ENCODE measurements at regions not wholly inside any gene's neighbourhood (a gene's known extent, or its start where the extent isn't known, plus 50 kb on each side); places are given as distances from the start of the nearest gene placed in this dataset.

DNA sequence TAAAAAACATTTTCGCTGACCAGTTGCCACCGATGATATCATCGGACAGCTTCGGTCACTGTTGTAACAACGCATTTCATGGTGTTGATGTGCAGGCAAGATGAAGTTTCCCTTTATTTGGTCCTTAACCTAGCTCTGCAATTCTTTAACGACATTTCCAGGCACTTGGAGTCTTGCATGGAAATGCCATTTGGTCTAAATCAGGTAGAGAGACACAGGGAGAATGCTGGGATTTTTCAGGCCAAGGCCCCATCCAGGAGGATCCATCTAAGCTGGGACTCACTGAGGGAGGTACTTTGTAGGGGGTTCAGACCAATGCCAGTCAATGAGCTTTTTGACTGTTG is 121.5 kb upstream of the RCN1 start:
- Histone ChIP-seq H3K9me3 (ENCODE audit: low read depth, low read length, poor library complexity, severe bottlenecking) (no peaks in the 10 kb centered on the region), H3K27me3 (replicated peaks; ENCODE audit: insufficient read depth, low read depth, low read length, poor library complexity) (peaks cover 59% of the 10 kb centered on the region), H3K4me3 (ENCODE audit: low read depth, low read length, poor library complexity, severe bottlenecking) (no peak overlapping the region), H3K27ac (ENCODE audit: low read depth, low read length, poor library complexity, severe bottlenecking) (no peak overlapping the region), H3K36me3 (ENCODE audit: insufficient read depth, low read length, poor library complexity, severe bottlenecking) (no peaks in the 10 kb centered on the region), H3K4me1 (ENCODE audit: insufficient read depth, low read length, poor library complexity, severe bottlenecking) (peaks cover 15% of the 10 kb centered on the region)
- intact Hi-C loops (cut with micrococcal nuclease; ENCODE audit: unreplicated experiment): no loop called here
- no TSS peak for BruUV-seq (replicated peaks)
- no peak for TF ChIP-seq EZH2 (IDR thresholded peaks at IDR 0.05; ENCODE audit: borderline replicate concordance, low read depth, low read length, poor library complexity, severe bottlenecking)
- TF ChIP-seq, protein P1, sequence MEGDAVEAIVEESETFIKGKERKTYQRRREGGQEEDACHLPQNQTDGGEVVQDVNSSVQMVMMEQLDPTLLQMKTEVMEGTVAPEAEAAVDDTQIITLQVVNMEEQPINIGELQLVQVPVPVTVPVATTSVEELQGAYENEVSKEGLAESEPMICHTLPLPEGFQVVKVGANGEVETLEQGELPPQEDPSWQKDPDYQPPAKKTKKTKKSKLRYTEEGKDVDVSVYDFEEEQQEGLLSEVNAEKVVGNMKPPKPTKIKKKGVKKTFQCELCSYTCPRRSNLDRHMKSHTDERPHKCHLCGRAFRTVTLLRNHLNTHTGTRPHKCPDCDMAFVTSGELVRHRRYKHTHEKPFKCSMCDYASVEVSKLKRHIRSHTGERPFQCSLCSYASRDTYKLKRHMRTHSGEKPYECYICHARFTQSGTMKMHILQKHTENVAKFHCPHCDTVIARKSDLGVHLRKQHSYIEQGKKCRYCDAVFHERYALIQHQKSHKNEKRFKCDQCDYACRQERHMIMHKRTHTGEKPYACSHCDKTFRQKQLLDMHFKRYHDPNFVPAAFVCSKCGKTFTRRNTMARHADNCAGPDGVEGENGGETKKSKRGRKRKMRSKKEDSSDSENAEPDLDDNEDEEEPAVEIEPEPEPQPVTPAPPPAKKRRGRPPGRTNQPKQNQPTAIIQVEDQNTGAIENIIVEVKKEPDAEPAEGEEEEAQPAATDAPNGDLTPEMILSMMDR (conservative IDR thresholded peaks at IDR 0.05; ENCODE audit: low read depth, low read length): no peak
- DNase-seq (ENCODE audit: low spot score): no peak
- POLR2A ChIA-PET (ENCODE audit: low non-redundant PET): no interaction called here
- CTCF ChIA-PET: interaction anchor here (1.1 kb wide), 1 partner anchor 12 kb away, joined by 10 read pairs; no protein-coding TSS in a partner anchor

DNA sequence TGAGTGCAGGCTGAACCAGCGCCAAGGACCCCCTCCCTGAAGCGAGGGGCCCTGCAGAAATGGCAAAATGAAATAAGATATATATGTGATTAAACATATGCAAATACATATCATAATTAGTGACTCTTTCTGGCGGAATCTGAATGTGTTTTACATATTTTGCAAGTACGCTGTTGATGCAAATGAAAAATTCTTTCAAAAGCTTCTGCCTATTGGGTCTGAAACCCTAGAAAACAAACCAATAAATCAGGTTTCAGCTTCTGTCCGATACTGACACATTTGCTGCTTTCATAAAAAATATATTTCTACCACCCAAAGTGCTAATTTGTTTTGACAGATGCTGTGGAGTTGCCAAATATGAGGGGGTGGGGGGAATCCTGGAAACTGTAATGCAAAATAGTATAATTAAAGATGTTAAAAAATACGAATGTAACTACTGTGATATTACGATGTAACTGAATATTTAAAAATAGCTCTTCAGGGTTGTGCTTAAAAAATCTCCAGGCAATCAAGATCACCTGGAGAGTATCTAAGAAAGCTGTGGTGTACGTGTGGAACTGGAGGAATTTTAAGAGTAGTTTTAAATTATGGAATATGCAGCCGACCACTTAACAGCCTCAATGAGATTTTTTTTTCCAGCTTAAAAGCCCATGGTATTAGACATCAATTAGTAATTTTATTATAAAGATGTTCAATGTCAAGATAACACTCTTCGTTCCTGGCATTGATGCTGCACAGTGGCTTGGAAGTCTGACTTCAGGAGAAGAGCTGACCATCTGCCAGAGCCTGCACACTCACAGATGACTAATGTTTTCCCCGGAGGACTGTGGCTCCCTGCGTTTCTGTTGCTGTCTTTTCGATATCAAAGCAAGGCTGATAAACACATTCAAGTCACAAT is 122.2 kb upstream of the RCN1 start:
- H3K4me3 ChIP-seq (ENCODE audit: low read depth, low read length, poor library complexity, severe bottlenecking): no peak overlapping the region
- no TSS peak for BruUV-seq (replicated peaks)
- no peak for DNase-seq (ENCODE audit: low spot score)
- H3K9me3 ChIP-seq (ENCODE audit: low read depth, low read length, poor library complexity, severe bottlenecking): no peaks in the 10 kb centered on the region
- peaks cover 53% of the 10 kb centered on the region for H3K27me3 ChIP-seq (replicated peaks; ENCODE audit: insufficient read depth, low read depth, low read length, poor library complexity)
- TF ChIP-seq EZH2 (IDR thresholded peaks at IDR 0.05; ENCODE audit: borderline replicate concordance, low read depth, low read length, poor library complexity, severe bottlenecking): peak; percentile 55
- TF ChIP-seq, protein P1 (conservative IDR thresholded peaks at IDR 0.05; ENCODE audit: low read depth, low read length): no peak
- POLR2A ChIA-PET (ENCODE audit: low non-redundant PET): interaction anchor here (0.7 kb wide), 1 partner anchor 243 kb away, joined by 6 read pairs; no protein-coding TSS in a partner anchor
- no peak overlapping the region for H3K27ac ChIP-seq (ENCODE audit: low read depth, low read length, poor library complexity, severe bottlenecking)
- H3K36me3 ChIP-seq (ENCODE audit: insufficient read depth, low read length, poor library complexity, severe bottlenecking): no peaks in the 10 kb centered on the region
- peaks cover 15% of the 10 kb centered on the region for H3K4me1 ChIP-seq (ENCODE audit: insufficient read depth, low read length, poor library complexity, severe bottlenecking)
- intact Hi-C loops (cut with micrococcal nuclease; ENCODE audit: unreplicated experiment): no loop called here
- CTCF ChIA-PET: interaction anchor here (1.1 to 1.3 kb wide), 2 partner anchors 11 to 862 kb away, joined by 4 to 10 read pairs; no protein-coding TSS in a partner anchor

DNA sequence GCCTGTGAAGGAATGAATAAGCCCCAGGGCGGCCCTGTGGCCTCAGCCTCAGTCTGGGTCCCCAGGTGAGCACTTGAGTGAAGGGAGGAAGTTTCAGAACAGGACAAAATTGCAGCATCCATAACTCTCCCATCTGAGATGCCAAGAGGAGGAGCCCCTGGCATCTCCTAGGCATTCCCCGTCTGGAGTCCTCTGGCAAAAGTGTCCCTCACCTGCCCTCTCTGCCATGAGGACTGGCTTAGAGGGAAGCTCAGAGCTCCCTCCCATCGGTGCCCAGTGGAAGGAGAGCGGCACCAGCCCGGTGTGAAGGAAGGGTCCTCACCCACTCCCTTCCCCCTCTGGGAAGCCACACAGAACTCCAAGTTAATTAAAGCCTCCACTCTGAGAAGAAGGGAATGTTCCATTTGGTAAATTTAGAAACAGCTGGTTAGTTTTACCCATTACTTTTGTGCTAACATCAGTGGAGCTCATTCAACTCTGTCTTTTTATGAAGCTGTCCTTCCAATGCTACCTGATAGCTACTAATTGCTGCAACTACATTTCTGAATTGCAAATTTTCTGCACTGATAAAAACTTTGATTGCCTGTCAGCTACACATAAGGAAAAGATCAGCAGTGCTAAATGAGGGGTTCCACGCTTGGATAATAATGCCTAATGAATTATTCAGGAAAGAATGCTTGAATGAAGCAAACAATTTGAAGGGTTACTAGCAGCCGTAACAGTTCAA is 123.3 kb upstream of the RCN1 start:
- intact Hi-C loops (cut with micrococcal nuclease; ENCODE audit: unreplicated experiment): no loop called here
- H3K4me3 ChIP-seq (ENCODE audit: low read depth, low read length, poor library complexity, severe bottlenecking): no peak overlapping the region
- peaks cover 41% of the 10 kb centered on the region for H3K27me3 ChIP-seq (replicated peaks; ENCODE audit: insufficient read depth, low read depth, low read length, poor library complexity)
- TF ChIP-seq, protein P1 (conservative IDR thresholded peaks at IDR 0.05; ENCODE audit: low read depth, low read length): no peak
- peak; percentile 5 for TF ChIP-seq EZH2 (IDR thresholded peaks at IDR 0.05; ENCODE audit: borderline replicate concordance, low read depth, low read length, poor library complexity, severe bottlenecking)
- POLR2A ChIA-PET (ENCODE audit: low non-redundant PET): interaction anchor here (0.6 kb wide), 1 partner anchor 163 kb away, joined by 3 read pairs; no protein-coding TSS in a partner anchor
- DNase-seq (ENCODE audit: low spot score): peak; percentile 59
- H3K4me1 ChIP-seq (ENCODE audit: insufficient read depth, low read length, poor library complexity, severe bottlenecking): peaks cover 15% of the 10 kb centered on the region
- no TSS peak for BruUV-seq (replicated peaks)
- CTCF ChIA-PET: interaction anchor here (0.5 to 1.3 kb wide), 3 partner anchors 9 to 861 kb away, joined by 4 to 5 read pairs (median 5); no protein-coding TSS in a partner anchor
- no peaks in the 10 kb centered on the region for H3K36me3 ChIP-seq (ENCODE audit: insufficient read depth, low read length, poor library complexity, severe bottlenecking)
- H3K9me3 ChIP-seq (ENCODE audit: low read depth, low read length, poor library complexity, severe bottlenecking): no peaks in the 10 kb centered on the region
- no peak overlapping the region for H3K27ac ChIP-seq (ENCODE audit: low read depth, low read length, poor library complexity, severe bottlenecking)

Data from A673 (cell line).